SU-DHL-6 (cell line): ENCODE measurements at regions not wholly inside any gene's neighbourhood (a gene's known extent, or its start where the extent isn't known, plus 50 kb on each side); places are given as distances from the start of the nearest gene placed in this dataset.

Experiments used
- CTCF ChIP-seq: fragments of 200-600 bp; sonication (generic); IDR thresholded peaks from one replicate; pipeline ENCODE4 v1.5.1; 2017; ENCODE audit warnings: antibody characterized with exemption, mild to moderate bottlenecking, low read length, moderate library complexity; ENCODE audit not compliant: insufficient read depth, poor library complexity, severe bottlenecking
- EZH2phosphoT487 ChIP-seq: fragments of 200-600 bp; sonication (generic), shearing (Covaris generic); conservative IDR thresholded peaks from 2 replicates; pipeline ENCODE4 v1.6.1; 2018; ENCODE audit warnings: mild to moderate bottlenecking, antibody characterized with exemption, low read length, moderate library complexity, mixed read lengths

GRCh38 chr6:84554706-84555105 lies 209.7 kb downstream of the TBX18 start:
- no peak for TF ChIP-seq CTCF
- no peak for TF ChIP-seq EZH2phosphoT487
